ENCODE measurements at regions not wholly inside any gene's neighbourhood (a gene's known extent, or its start where the extent isn't known, plus 50 kb on each side); places are given as distances from the start of the nearest gene placed in this dataset.

DNA sequence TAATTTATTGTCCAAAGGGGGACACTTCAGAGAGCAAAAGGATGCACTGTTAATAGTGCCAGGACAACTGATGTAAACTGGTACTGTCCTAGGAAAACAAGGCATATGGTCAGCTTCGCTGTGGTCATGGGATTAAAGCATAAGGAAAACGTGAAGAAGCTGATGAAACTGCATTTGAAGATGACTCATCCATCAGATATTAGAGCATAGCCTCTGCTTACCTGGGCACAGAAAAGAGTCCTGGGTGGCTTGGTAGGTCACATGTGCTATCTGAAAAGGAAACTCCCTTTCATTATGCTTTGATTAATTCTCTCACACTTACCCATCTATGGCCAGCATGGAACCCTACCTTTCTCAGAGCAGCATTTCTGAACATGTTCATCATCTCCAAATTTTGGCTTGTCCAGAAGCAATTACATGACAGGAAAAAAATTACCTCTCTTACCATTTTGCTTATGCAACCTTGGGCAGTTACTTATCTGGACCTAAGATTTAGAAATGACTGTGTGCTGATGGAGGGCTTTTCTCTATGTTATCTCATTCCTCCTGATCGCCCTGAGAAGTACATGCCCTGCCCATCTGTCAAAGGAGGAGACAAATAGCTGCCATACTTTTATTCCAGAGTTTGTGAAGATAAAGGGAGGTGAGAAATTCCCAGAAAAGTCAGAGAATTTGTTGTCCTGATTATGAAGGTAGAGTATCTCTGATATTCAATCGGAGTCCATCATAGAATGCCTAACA, 275.3 kb upstream of the SLC14A2 start:
- no peak for TF ChIP-seq EZH2 (IDR thresholded peaks at IDR 0.05; ENCODE audit: low read length, unreplicated experiment)
- no peak for TF ChIP-seq EZH2phosphoT487 (IDR thresholded peaks at IDR 0.05; ENCODE audit: borderline replicate concordance, low read length)
- TF ChIP-seq CTCF (conservative IDR thresholded peaks at IDR 0.05; ENCODE audit: low read depth, low read length): no peak

Measured in PC-3 (cell line).